ENCODE measurements at regions not wholly inside any gene's neighbourhood (a gene's known extent, or its start where the extent isn't known, plus 50 kb on each side); places are given as distances from the start of the nearest gene placed in this dataset.

DNA sequence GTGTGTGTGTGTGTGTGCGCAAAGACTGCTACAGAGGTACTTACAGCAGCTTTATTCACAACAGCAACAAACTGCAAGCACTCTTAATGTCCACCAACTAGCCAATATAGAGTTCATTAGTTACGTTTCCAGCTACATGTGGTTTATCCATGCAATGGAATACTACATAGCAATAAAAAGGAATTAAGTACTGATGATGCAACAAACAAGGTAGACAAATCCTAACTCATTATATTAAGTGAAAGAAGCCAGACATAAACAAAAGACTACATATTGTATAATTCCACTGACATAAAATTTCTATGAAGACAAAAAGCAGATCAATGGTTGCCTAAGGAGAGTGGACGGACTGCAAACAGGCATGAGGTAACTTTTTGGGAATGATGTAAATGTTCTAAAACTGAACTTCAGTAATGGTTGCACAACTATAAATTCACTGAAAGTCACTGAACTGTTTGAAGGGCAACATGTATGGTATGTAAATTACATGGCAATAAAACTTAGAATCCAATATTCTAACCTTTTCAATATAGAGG lies 433.7 kb downstream of the SHQ1 start:
- TF ChIP-seq, protein P1, sequence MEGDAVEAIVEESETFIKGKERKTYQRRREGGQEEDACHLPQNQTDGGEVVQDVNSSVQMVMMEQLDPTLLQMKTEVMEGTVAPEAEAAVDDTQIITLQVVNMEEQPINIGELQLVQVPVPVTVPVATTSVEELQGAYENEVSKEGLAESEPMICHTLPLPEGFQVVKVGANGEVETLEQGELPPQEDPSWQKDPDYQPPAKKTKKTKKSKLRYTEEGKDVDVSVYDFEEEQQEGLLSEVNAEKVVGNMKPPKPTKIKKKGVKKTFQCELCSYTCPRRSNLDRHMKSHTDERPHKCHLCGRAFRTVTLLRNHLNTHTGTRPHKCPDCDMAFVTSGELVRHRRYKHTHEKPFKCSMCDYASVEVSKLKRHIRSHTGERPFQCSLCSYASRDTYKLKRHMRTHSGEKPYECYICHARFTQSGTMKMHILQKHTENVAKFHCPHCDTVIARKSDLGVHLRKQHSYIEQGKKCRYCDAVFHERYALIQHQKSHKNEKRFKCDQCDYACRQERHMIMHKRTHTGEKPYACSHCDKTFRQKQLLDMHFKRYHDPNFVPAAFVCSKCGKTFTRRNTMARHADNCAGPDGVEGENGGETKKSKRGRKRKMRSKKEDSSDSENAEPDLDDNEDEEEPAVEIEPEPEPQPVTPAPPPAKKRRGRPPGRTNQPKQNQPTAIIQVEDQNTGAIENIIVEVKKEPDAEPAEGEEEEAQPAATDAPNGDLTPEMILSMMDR (IDR thresholded peaks at IDR 0.05): no peak
- no peak for TF ChIP-seq ZFX (IDR thresholded peaks at IDR 0.05; ENCODE audit: borderline replicate concordance)
